ENCODE measurements at regions not wholly inside any gene's neighbourhood (a gene's known extent, or its start where the extent isn't known, plus 50 kb on each side); places are given as distances from the start of the nearest gene placed in this dataset.

- no peak for DNase-seq
Measured at GRCh38 chr4:156052116-156052515, 98.5 kb upstream of the CTSO start.

GRCh38 chr4:156038772-156039171 lies 85.1 kb upstream of the CTSO start:
- DNase-seq, result no peak

- no peak for DNase-seq
Measured at GRCh38 chr4:156036496-156036895, 82.8 kb upstream of the CTSO start.

- no peak for DNase-seq
Measured at GRCh38 chr4:156029691-156030090, 76.0 kb upstream of the CTSO start.

- DNase-seq, result no peak
Measured at GRCh38 chr4:156021298-156021697, 67.6 kb upstream of the CTSO start.

- DNase-seq, result no peak
Measured at GRCh38 chr4:156019246-156019645, 65.6 kb upstream of the CTSO start.

- no peak for DNase-seq
Measured at GRCh38 chr4:156018383-156018782, 64.7 kb upstream of the CTSO start.

GRCh38 chr4:156015781-156016180 lies 62.1 kb upstream of the CTSO start:
- no peak for DNase-seq

- no peak for DNase-seq
Measured at GRCh38 chr4:156006192-156006591, 52.5 kb upstream of the CTSO start.

Data from suppressor macrophage treated with lipopolysaccharide for 4 hours (primary cell).